ENCODE measurements at regions not wholly inside any gene's neighbourhood (a gene's known extent, or its start where the extent isn't known, plus 50 kb on each side); places are given as distances from the start of the nearest gene placed in this dataset.
A peak's percentile ranks its signal among the peaks of the same experiment; 100 is the strongest.
"Not testable (repeated sequence)": the region's sequence is repeated elsewhere in the genome, so short reads cannot be mapped to it uniquely, and the experiment has no call there.

DNA sequence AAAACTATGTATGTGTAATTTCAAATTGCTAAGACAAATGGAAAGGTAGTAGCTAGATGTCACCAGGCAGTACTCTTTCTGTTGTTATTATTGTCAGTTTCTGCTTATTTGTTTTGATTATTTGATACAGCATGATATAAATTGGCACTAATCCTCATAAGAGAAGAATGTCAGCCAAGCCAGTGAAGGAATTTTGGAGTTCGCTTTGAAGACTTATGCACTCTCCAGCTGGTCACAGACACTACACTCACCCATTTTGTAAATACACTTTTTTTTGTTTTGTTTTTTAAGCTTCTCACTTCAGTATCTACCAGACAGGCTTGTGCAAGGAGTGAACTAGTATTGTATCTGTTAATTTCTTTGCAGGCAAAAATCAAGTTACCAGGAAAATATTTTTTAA, 180.2 kb upstream of the TTC14 start:
- no peak for DNase-seq

- DNase-seq, result not testable (repeated sequence)
Observed at GRCh38 chr3:180424305-180424704, 177.7 kb upstream of the TTC14 start.

GRCh38 chr3:180430896-180431295, 171.1 kb upstream of the TTC14 start:
- DNase-seq, result no peak

DNA sequence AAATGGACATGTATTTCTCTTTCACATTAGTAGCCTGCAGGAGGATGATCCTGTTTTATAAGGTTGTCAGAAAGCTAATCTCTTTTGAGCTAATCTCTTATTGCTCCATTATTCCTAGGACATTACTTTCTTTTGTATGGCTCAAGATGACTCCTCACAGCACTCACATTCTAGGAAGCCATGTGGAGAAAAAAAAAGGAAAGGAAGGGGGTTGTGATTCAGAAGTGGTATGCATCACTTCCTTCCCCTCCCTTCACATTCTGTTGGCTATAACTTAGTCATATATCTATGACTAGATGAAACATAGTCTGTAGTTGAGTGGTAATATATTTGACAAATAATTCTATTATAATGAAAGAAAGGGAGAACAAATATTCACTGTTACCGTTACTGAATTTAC, 168.8 kb upstream of the TTC14 start:
- no peak for DNase-seq

DNA sequence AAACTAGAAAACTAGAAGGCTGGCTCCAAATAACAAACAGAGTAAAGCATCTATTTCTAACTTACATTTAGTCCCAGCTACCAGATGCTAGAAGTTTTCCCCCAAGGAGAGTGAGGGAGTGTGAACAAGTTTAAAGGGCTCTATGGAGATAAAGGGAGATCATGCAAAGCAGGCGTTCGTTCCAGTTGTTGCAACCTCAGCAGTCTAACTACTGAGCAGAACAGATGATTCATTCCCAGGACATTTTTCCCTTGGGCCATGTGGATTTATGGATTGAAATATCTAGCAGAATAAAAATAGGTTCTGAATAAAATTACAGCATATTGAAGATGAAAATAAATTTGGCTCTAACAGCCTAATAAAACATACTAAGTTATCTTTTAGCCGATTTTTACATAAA, 154.8 kb upstream of the TTC14 start:
- DNase-seq, result no peak

DNA sequence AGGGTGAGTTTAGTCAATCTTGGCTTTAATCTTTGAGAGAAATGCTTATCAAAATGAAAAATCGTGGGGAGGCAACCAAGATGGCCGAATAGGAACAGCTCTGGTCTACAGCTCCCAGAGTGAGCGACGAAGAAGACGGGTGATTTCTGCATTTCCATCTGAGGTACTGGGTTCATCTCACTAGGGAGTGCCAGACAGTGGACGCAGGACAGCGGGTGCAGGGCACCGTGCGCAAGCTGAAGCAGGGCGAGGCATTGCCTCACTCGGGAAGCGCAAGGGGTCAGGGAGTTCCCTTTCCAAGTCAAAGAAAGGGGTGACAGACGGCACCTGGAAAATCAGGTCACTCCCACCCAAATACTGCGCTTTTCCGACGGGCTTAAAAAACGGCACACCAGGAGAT, 153.6 kb upstream of the TTC14 start:
- not testable (repeated sequence) for DNase-seq

GRCh38 chr3:180457225-180457624, 144.7 kb upstream of the TTC14 start:
- DNase-seq, result peak in 1 of 2 donors; percentile 2

GRCh38 chr3:180466401-180467011, 135.5 kb upstream of the TTC14 start:
- DNase-seq, result no peak

- no peak for DNase-seq
Observed at GRCh38 chr3:180467177-180467576, 134.8 kb upstream of the TTC14 start.

DNA sequence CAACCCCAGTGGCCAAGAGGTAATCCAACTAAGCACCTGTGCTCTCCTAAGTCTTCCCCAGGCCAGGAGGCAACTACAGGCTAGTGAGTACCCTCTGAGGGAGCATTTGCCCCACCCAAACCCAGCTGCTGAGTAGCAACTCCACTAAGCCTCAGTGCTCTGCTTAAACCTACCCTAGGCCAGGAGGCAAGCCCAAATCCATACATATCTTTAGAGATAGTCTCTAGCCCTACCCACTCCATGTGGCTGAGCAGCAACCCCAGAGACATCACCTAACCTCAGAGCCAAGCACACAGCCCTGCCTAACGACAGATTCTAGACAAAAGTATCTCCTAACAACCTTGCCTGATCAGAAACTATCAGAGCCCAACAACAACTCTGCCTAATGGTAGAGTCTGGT, 132.8 kb upstream of the TTC14 start:
- DNase-seq, result no peak

DNA sequence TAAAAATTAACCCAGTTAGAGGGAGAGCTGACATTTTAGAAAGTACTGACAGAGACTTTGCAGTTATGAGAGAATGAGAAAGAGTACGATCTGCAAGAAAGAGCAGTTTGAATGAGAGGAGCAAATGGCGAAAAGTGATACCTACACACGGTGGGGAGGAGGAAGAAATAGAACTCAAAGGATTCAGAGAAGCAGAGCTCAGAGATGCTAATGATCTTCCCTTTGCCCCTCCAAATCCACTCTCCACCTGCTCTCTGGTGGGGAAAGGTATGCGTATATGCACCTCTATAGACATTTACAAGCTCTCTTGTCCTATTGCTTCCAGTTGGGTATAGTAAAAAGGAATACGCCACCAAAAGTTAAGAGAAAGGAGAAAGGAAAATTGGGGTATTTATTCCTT, 123.3 kb upstream of the TTC14 start:
- DNase-seq, result no peak

DNA sequence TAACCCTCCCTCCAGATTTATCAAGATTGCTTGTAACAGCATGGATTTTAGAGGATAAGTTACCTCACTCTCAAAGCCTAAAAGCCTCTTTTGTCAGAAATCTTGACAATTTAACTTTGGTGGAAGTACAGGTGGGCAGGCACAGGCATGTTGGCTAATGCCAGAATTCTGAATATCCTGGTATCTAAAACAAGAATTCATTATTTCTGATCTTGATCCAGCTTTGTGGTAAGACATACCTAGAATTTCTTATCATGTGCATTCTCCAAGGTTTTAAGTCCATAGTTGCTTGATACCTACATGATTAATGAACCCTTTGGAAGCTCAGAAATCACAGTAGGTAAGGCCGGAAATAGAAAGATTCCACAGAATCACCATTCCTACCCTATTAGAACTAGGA, 109.9 kb upstream of the TTC14 start:
- no peak for DNase-seq

- DNase-seq, result no peak
Observed at GRCh38 chr3:180496995-180497394, 105.0 kb upstream of the TTC14 start.

GRCh38 chr3:180516368-180516767, 85.6 kb upstream of the TTC14 start:
- no peak for DNase-seq

- DNase-seq, result no peak
Observed at GRCh38 chr3:180523040-180523439, 78.9 kb upstream of the TTC14 start.

DNA sequence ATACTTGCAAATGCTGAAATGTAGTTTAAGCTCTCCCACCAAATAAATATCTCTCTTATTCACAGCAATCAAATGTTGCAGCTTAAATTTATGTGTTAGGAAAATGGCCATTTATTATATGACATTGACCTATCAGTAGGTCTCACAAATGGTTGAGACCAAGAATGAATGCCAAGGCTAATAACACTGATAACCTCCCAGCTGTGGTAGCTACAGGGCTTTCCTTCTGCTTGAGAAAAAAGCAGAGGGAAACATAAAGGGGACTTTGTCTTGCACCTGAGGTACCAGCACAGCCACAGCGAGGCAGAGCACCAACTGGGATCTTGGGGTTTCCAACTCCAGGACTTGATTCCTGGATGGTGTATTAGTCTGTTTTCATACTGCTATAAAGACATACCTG, 73.1 kb upstream of the TTC14 start:
- DNase-seq, result no peak

DNA sequence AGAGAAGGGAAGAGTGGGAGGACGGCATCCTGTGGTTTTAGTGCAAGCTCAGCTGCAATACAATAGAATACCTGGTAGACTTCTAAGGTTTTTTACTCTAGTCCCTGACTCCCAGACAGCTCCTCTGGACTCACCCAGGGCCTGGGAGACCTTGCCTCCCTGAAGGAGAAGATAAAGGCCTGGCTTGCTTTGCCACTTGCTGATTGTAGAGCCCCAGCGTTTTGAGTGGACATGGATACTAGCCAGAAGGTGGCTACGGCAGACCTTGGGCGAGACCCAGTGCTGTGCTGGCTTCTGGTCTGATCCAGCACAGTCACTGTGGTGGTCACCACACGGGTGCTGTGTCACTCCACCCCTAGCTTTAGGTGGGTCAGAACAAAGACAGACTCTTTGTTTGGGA, 72.2 kb upstream of the TTC14 start:
- no peak for DNase-seq

- DNase-seq, result no peak
Observed at GRCh38 chr3:180530276-180530675, 71.7 kb upstream of the TTC14 start.

- no peak for DNase-seq
Observed at GRCh38 chr3:180531303-180532278, 70.4 kb upstream of the TTC14 start.

- DNase-seq, result no peak
Observed at GRCh38 chr3:180534828-180535227, 67.1 kb upstream of the TTC14 start.

DNA sequence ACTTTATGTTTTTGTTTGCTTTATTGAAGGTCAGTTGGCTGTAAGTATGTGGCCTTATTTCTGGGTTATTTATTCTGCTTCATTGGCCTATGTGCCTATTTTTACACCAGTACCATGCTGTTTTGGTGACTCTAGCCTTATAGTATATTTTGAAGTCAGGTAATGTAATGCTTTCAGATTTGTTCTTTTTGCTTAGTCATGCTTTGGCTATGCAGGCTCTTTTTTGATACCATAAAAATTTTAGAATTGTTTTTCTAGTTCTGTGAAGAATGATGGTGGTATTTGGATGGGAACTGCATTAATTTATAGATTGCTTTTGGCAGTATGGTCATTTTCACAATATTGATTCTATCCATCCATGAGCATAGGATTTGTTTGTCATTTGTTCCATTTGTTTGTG, 63.5 kb upstream of the TTC14 start:
- DNase-seq, result no peak

GRCh38 chr3:180543877-180544276, 58.1 kb upstream of the TTC14 start:
- DNase-seq, result no peak

DNA sequence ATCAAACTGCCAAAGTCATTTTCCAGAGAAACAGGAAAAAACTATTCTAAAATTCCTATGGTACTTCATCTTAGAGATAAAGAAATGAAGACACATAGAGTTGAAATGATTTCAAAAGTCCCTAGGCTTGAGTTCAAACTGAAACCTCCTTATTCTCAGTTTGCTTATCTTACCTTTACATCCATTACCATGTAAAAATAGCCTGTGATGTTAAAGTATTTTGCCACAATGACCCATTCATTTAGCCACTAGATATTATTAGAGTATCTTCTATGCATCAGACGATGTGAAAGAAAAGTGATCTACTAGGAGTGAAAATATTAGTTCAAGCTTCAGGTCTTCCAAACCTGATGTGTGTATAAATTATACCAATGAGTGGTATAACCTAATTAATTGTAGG, 55.1 kb upstream of the TTC14 start:
- no peak for DNase-seq

GRCh38 chr3:180548050-180548449, 53.9 kb upstream of the TTC14 start:
- DNase-seq, result no peak
